ENCODE measurements at regions not wholly inside any gene's neighbourhood (a gene's known extent, or its start where the extent isn't known, plus 50 kb on each side); places are given as distances from the start of the nearest gene placed in this dataset.

DNA sequence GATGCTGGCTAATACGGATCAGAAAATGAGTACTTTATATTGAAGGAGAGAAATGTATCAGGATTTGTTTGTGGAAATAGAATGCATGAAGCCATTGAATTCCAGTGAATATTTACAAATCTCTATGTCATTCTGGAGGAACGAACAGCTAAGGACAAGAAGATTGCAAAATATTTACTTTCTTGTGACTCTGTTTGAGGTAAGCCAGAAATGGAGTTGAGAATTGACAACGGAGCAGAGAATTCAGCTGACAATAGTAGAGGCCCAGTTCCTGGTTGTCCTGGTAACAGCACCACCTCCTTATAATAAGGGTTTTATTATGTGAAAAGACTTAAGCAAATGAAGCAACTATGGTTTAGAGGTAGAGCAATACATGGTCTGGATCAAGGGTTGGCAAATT is 349.2 kb downstream of the ADCYAP1 start:
- no peak for DNase-seq (ENCODE audit: low read depth in 1 of 2, low spot score in 1 of 2)
- Histone ChIP-seq H3K4me3 (replicated peaks; ENCODE audit: insufficient read depth, low read length) (no peak overlapping the region), H3K27ac (replicated peaks) (no peak overlapping the region), H3K27me3 (ENCODE audit: insufficient read depth, poor library complexity, severe bottlenecking) (no peaks in the 10 kb centered on the region)
- TF ChIP-seq, protein P1, sequence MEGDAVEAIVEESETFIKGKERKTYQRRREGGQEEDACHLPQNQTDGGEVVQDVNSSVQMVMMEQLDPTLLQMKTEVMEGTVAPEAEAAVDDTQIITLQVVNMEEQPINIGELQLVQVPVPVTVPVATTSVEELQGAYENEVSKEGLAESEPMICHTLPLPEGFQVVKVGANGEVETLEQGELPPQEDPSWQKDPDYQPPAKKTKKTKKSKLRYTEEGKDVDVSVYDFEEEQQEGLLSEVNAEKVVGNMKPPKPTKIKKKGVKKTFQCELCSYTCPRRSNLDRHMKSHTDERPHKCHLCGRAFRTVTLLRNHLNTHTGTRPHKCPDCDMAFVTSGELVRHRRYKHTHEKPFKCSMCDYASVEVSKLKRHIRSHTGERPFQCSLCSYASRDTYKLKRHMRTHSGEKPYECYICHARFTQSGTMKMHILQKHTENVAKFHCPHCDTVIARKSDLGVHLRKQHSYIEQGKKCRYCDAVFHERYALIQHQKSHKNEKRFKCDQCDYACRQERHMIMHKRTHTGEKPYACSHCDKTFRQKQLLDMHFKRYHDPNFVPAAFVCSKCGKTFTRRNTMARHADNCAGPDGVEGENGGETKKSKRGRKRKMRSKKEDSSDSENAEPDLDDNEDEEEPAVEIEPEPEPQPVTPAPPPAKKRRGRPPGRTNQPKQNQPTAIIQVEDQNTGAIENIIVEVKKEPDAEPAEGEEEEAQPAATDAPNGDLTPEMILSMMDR (IDR thresholded peaks at IDR 0.05; ENCODE audit: insufficient read depth, low read length), result no peak
- no peak for TF ChIP-seq SPI1 (IDR thresholded peaks at IDR 0.05; ENCODE audit: borderline replicate concordance, low read depth)
- TF ChIP-seq, protein P2, sequence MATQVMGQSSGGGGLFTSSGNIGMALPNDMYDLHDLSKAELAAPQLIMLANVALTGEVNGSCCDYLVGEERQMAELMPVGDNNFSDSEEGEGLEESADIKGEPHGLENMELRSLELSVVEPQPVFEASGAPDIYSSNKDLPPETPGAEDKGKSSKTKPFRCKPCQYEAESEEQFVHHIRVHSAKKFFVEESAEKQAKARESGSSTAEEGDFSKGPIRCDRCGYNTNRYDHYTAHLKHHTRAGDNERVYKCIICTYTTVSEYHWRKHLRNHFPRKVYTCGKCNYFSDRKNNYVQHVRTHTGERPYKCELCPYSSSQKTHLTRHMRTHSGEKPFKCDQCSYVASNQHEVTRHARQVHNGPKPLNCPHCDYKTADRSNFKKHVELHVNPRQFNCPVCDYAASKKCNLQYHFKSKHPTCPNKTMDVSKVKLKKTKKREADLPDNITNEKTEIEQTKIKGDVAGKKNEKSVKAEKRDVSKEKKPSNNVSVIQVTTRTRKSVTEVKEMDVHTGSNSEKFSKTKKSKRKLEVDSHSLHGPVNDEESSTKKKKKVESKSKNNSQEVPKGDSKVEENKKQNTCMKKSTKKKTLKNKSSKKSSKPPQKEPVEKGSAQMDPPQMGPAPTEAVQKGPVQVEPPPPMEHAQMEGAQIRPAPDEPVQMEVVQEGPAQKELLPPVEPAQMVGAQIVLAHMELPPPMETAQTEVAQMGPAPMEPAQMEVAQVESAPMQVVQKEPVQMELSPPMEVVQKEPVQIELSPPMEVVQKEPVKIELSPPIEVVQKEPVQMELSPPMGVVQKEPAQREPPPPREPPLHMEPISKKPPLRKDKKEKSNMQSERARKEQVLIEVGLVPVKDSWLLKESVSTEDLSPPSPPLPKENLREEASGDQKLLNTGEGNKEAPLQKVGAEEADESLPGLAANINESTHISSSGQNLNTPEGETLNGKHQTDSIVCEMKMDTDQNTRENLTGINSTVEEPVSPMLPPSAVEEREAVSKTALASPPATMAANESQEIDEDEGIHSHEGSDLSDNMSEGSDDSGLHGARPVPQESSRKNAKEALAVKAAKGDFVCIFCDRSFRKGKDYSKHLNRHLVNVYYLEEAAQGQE (IDR thresholded peaks at IDR 0.05; ENCODE audit: insufficient replicate concordance, low read depth), result no peak
- TF ChIP-seq POLR2AphosphoS5 (IDR thresholded peaks at IDR 0.05; ENCODE audit: low read depth), result no peak
- no peak for TF ChIP-seq GABPA (IDR thresholded peaks at IDR 0.05; ENCODE audit: low read depth)

DNA sequence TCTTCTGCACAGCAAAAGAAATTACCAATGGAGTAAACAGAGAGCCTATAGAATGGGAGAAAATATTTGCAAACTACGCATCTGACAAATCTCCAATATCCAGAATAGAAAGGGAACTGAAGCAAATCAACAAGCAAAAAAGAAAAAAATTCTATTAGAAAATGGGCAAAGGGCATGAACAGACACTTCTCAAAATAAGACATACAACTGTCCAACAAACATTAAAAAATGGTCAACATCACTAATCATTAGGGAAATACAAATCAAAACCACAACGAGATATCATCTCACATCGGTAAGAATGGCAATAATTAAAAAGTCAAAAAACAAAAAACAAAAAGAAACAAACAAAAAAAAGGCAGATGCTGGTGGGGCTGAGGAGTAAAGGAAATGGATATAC is 356.4 kb downstream of the ADCYAP1 start:
- Histone ChIP-seq H3K4me3 (replicated peaks; ENCODE audit: insufficient read depth, low read length) (no peak overlapping the region), H3K27ac (replicated peaks) (no peak overlapping the region), H3K27me3 (ENCODE audit: insufficient read depth, poor library complexity, severe bottlenecking) (peaks cover 3% of the 10 kb centered on the region)
- no peak for DNase-seq (ENCODE audit: low read depth in 1 of 2, low spot score in 1 of 2)
- TF ChIP-seq POLR2AphosphoS5 (IDR thresholded peaks at IDR 0.05; ENCODE audit: low read depth), result no peak

DNA sequence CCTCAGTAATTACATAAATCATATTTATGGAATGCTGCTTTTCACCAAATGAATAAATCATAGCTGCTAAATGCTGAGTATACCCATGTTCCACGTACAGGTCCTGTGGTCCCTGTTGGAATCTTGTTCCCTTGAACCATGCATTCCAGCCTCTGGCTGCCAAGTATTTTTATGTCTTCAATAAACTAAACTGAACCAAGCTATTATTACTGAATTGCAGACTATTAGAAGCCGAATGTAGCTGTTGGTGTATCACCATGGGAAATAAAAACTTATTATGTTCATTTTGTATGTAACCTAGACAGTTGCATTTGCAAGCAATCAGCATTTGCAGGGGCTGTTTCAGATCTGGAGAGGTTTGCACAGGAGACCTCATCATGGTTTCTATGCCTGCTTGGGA is 362.4 kb downstream of the ADCYAP1 start:
- DNase-seq (ENCODE audit: low read depth in 1 of 2, low spot score in 1 of 2), result no peak
- Histone ChIP-seq H3K27ac (replicated peaks) (no peak overlapping the region), H3K27me3 (ENCODE audit: insufficient read depth, poor library complexity, severe bottlenecking) (peaks cover 3% of the 10 kb centered on the region), H3K4me3 (replicated peaks; ENCODE audit: insufficient read depth, low read length) (no peak overlapping the region)
- no peak for TF ChIP-seq GABPA (IDR thresholded peaks at IDR 0.05; ENCODE audit: low read depth)
- TF ChIP-seq, protein P1 (IDR thresholded peaks at IDR 0.05; ENCODE audit: insufficient read depth, low read length), result no peak
- TF ChIP-seq, protein P2 (IDR thresholded peaks at IDR 0.05; ENCODE audit: insufficient replicate concordance, low read depth), result no peak

DNA sequence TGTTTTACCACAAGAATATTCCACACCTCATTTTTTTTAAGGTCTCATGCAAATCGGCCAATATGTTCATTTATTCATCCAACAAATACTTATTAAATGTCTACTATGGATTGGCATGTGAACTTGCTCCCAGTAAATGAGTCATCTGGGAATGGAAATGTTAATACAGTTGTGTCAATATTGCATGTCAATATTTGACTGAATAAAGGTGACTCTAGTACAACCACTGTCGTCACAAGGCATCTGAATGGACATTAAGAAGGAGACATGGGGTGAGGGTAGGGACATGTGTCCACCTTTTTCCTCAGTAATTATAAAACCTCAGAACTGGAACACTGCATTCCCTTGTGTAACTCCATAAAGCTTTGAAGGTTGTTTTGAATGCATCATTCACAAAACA is 365.4 kb downstream of the ADCYAP1 start:
- no peak for DNase-seq (ENCODE audit: low read depth in 1 of 2, low spot score in 1 of 2)
- TF ChIP-seq, protein P2 (IDR thresholded peaks at IDR 0.05; ENCODE audit: insufficient replicate concordance, low read depth), result no peak
- TF ChIP-seq SPI1 (IDR thresholded peaks at IDR 0.05; ENCODE audit: borderline replicate concordance, low read depth), result no peak
- no peak for TF ChIP-seq GABPA (IDR thresholded peaks at IDR 0.05; ENCODE audit: low read depth)
- TF ChIP-seq, protein P1 (IDR thresholded peaks at IDR 0.05; ENCODE audit: insufficient read depth, low read length), result no peak
- no peaks in the 10 kb centered on the region for H3K27me3 ChIP-seq (ENCODE audit: insufficient read depth, poor library complexity, severe bottlenecking)
- H3K4me3 ChIP-seq (replicated peaks; ENCODE audit: insufficient read depth, low read length), result no peak overlapping the region
- no peak overlapping the region for H3K27ac ChIP-seq (replicated peaks)

Measured in HL-60 (cell line).